Neural crest cell (in vitro differentiated cells): ENCODE measurements at regions not wholly inside any gene's neighbourhood (a gene's known extent, or its start where the extent isn't known, plus 50 kb on each side); places are given as distances from the start of the nearest gene placed in this dataset.

Experiments
- DNase-seq: peaks from one replicate; pipeline ENCODE4 v3.0.0; 2021; ENCODE audit warnings: low read depth, mixed read lengths, low spot score
- H3K27ac Mint-ChIP-seq: one replicate; pipeline ENCODE4 v1.8.0; 2021; ENCODE audit warnings: mild to moderate bottlenecking, mixed read lengths; ENCODE audit not compliant: unreplicated experiment
- H3K27me3 Mint-ChIP-seq: 2 replicates; pipeline ENCODE4 v1.8.0; 2021; ENCODE audit warnings: low read depth, mild to moderate bottlenecking, mixed read lengths
- H3K36me3 Mint-ChIP-seq: 2 replicates; pipeline ENCODE4 v1.8.0; 2021; ENCODE audit warnings: low read depth, mild to moderate bottlenecking, mixed read lengths
- H3K4me1 Mint-ChIP-seq: 2 replicates; pipeline ENCODE4 v1.8.0; 2021; ENCODE audit warnings: mixed read lengths
- H3K4me3 Mint-ChIP-seq: one replicate; pipeline ENCODE4 v1.8.0; 2021; ENCODE audit warnings: mild to moderate bottlenecking, mixed read lengths
- H3K9me3 Mint-ChIP-seq: 2 replicates; pipeline ENCODE4 v1.8.0; 2021; ENCODE audit warnings: mixed read lengths
- TF ChIP-seq, protein P1 (sequence below): fragments of 200-600 bp; sonication (generic); conservative IDR thresholded peaks from 2 replicates; pipeline ENCODE4 v1.5.0; 2021; ENCODE audit warnings: antibody characterized with exemption, mild to moderate bottlenecking

DNA sequence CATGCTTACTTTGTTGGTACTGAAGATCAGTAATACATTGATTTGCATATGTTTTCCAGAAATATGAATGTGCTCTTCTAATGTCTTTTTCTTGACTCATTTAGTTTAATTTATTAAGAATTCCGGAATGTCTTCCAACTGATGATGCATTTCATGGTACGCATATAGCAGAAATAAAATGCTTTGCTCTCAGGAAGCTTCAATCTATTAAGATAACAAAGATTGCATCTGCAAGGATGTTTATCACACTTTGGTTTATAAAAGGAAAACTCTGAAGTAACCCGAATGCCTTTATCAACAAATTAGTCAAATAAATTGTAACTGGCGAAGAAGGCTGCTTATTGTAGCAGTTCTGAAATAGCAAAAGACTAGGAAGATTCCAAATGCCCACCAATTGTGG is 166.4 kb upstream of the LMNTD1 start:
- DNase-seq: no peak
- no peak overlapping the region for H3K27ac Mint-ChIP-seq
- peaks cover 3% of the 10 kb centered on the region for H3K9me3 Mint-ChIP-seq
- H3K36me3 Mint-ChIP-seq: no peaks in the 10 kb centered on the region
- H3K27me3 Mint-ChIP-seq: no peaks in the 10 kb centered on the region
- H3K4me3 Mint-ChIP-seq: no peak overlapping the region
- TF ChIP-seq, protein P1, sequence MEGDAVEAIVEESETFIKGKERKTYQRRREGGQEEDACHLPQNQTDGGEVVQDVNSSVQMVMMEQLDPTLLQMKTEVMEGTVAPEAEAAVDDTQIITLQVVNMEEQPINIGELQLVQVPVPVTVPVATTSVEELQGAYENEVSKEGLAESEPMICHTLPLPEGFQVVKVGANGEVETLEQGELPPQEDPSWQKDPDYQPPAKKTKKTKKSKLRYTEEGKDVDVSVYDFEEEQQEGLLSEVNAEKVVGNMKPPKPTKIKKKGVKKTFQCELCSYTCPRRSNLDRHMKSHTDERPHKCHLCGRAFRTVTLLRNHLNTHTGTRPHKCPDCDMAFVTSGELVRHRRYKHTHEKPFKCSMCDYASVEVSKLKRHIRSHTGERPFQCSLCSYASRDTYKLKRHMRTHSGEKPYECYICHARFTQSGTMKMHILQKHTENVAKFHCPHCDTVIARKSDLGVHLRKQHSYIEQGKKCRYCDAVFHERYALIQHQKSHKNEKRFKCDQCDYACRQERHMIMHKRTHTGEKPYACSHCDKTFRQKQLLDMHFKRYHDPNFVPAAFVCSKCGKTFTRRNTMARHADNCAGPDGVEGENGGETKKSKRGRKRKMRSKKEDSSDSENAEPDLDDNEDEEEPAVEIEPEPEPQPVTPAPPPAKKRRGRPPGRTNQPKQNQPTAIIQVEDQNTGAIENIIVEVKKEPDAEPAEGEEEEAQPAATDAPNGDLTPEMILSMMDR: no peak
- H3K4me1 Mint-ChIP-seq: no peaks in the 10 kb centered on the region

GRCh38 chr12:25723336-25723735 is 170.3 kb upstream of the LMNTD1 start:
- H3K4me1 Mint-ChIP-seq: no peaks in the 10 kb centered on the region
- DNase-seq: no peak
- H3K27me3 Mint-ChIP-seq: no peaks in the 10 kb centered on the region
- H3K36me3 Mint-ChIP-seq: peaks cover 2% of the 10 kb centered on the region
- H3K27ac Mint-ChIP-seq: no peak overlapping the region
- no peak overlapping the region for H3K4me3 Mint-ChIP-seq
- peaks cover 5% of the 10 kb centered on the region for H3K9me3 Mint-ChIP-seq
- TF ChIP-seq, protein P1: no peak

- TF ChIP-seq, protein P1: no peak
- Mint-ChIP-seq H3K4me1 (no peaks in the 10 kb centered on the region), H3K27me3 (no peaks in the 10 kb centered on the region), H3K4me3 (no peak overlapping the region), H3K36me3 (peaks cover 2% of the 10 kb centered on the region), H3K27ac (no peak overlapping the region), H3K9me3 (peaks cover 3% of the 10 kb centered on the region)
- DNase-seq: no peak
These were observed 170.9 kb upstream of the LMNTD1 start for GRCh38 chr12:25723921-25724491.

- peaks cover 2% of the 10 kb centered on the region for H3K36me3 Mint-ChIP-seq
These were observed 172.4 kb upstream of the LMNTD1 start for GRCh38 chr12:25725470-25725869.

DNA sequence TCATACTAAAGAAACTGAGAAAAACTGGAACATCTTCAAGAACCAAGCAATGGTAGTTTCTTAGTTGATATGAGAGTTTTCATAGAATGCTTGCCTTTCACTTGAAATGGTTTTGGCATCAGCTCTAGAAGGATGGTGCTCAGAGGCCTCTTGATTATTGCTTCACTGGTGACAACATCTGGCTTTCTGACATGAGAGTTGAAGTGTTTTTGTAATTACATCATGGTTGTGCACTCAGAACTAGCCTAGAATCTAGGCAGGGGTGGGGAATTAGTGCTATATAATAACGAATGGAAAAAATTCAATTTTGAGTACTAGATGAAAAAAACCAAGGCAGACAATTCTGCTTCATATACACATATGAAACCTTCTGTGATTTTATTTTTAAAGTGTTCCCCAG is 172.8 kb upstream of the LMNTD1 start:
- H3K27ac Mint-ChIP-seq: no peak overlapping the region
- TF ChIP-seq, protein P1: no peak

More at GRCh38 chr12:25725470-25725869, 172.4 kb upstream of the LMNTD1 start:
- peaks cover 5% of the 10 kb centered on the region for H3K9me3 Mint-ChIP-seq
- H3K4me1 Mint-ChIP-seq: peaks cover 7% of the 10 kb centered on the region
- no peak overlapping the region for H3K4me3 Mint-ChIP-seq
- no peak for DNase-seq
- no peak overlapping the region for H3K27ac Mint-ChIP-seq
- TF ChIP-seq, protein P1: no peak
- H3K27me3 Mint-ChIP-seq: no peaks in the 10 kb centered on the region

More for the DNA sequence above, 172.8 kb upstream of the LMNTD1 start:
- peaks cover 5% of the 10 kb centered on the region for H3K9me3 Mint-ChIP-seq
- no peak for DNase-seq
- no peak overlapping the region for H3K4me3 Mint-ChIP-seq
- peaks cover 2% of the 10 kb centered on the region for H3K36me3 Mint-ChIP-seq
- peaks cover 12% of the 10 kb centered on the region for H3K4me1 Mint-ChIP-seq
- H3K27me3 Mint-ChIP-seq: no peaks in the 10 kb centered on the region
